B cell (primary cell): ENCODE measurements at regions not wholly inside any gene's neighbourhood (a gene's known extent, or its start where the extent isn't known, plus 50 kb on each side); places are given as distances from the start of the nearest gene placed in this dataset.

Source experiments
- ATAC-seq: fragments of 200-7000 bp; cut with Tn5 transposase; one replicate; pipeline ENCODE4 v1.10.0; 2021; ENCODE audit warnings: low read depth, mild to moderate bottlenecking, moderate number of reproducible peaks, moderate library complexity
- CTCF ChIA-PET: fragments of 350-600 bp; sonication (Branson Sonifier 250); formaldehyde crosslinking; loops from one replicate; lab custom pipeline; 2021; ENCODE audit warnings: antibody characterized with exemption, inconsistent platforms; lab: Charles Lee
- POLR2A ChIA-PET: fragments of 350-600 bp; sonication (Branson Sonifier 250); formaldehyde crosslinking; loops from one replicate; lab custom pipeline; 2021; ENCODE audit warnings: antibody characterized with exemption; lab: Charles Lee
- DNase-seq: peaks from one replicate; pipeline ENCODE4 v3.0.0; 2013
- H2AFZ ChIP-seq: 2 replicates; pipeline ENCODE4 v1.6.1; 2012; ENCODE audit warnings: mild to moderate bottlenecking, low read depth, low read length; ENCODE audit not compliant: insufficient read depth, poor library complexity, severe bottlenecking
- H3K27ac ChIP-seq, 2 donors: 1 replicate in 1 of 2; 2 replicates in 1 of 2; pipeline ENCODE4 v1.5.1; 2012 to 2013; ENCODE audit warnings: low read length in 2 of 2, mild to moderate bottlenecking in 2 of 2, moderate library complexity in 1 of 2
- H3K27me3 ChIP-seq, 4 experiments: fragments of 200-600 bp in 1 of 4; sonication (generic) in 1 of 4; replicated peaks in 1 of 4; 1 replicate in 2 of 4; 2 replicates in 2 of 4; pipeline versions ENCODE4 v1.6.1 to v1.7.0; 2013 to 2016; ENCODE audit warnings: low read length in 3 of 4, mild to moderate bottlenecking in 2 of 4, mixed read lengths in 1 of 4, moderate library complexity in 1 of 4; ENCODE audit not compliant: insufficient read depth in 4 of 4, control insufficient read depth in 3 of 4; ENCODE audit errors: control extremely low read depth in 1 of 4
- H3K36me3 ChIP-seq, 2 experiments: replicated peaks in 1 of 2; 1 replicate in 1 of 2; 2 replicates in 1 of 2; pipeline versions ENCODE4 v1.6.1 to v1.7.1; 2013; ENCODE audit warnings: low read length in 1 of 2; ENCODE audit not compliant: insufficient read depth in 2 of 2, control insufficient read depth in 1 of 2; ENCODE audit errors: control extremely low read depth in 1 of 2, extremely low read depth in 1 of 2
- H3K4me1 ChIP-seq, 2 donors: fragments of 200-600 bp in 1 of 2; sonication (generic) in 1 of 2; 1 replicate in 1 of 2; 2 replicates in 1 of 2; pipeline versions ENCODE4 v1.5.1 to v1.6.1; 2013 to 2017; ENCODE audit warnings: low read length in 2 of 2; ENCODE audit not compliant: control insufficient read depth in 2 of 2, insufficient read depth in 2 of 2
- H3K4me2 ChIP-seq: replicated peaks from 2 replicates; pipeline ENCODE3; 2012; ENCODE audit warnings: mild to moderate bottlenecking, low read depth, low read length; ENCODE audit not compliant: poor library complexity, severe bottlenecking
- H3K4me3 ChIP-seq, 5 experiments: fragments of 200-600 bp in 1 of 5; sonication (generic) in 1 of 5; 1 replicate in 3 of 5; 2 replicates in 2 of 5; pipeline versions ENCODE4 v1.5.1 to v1.7.0; 2011 to 2016; ENCODE audit warnings: low read length in 4 of 5, mild to moderate bottlenecking in 4 of 5, low read depth in 2 of 5, control low read depth in 1 of 5, moderate library complexity in 1 of 5; ENCODE audit not compliant: insufficient read depth in 1 of 5; ENCODE audit errors: control extremely low read depth in 1 of 5, extremely low read depth in 1 of 5
- H3K79me2 ChIP-seq: fragments of 200-600 bp; sonication (generic); one replicate; pipeline ENCODE4 v1.6.0; 2016; ENCODE audit warnings: low read length; ENCODE audit not compliant: control insufficient read depth, insufficient read depth
- H3K9ac ChIP-seq: fragments of 200-600 bp; sonication (generic); 2 replicates; pipeline ENCODE4 v1.6.1; 2017; ENCODE audit warnings: mild to moderate bottlenecking, low read length, moderate library complexity
- H3K9me3 ChIP-seq, 3 donors: one replicate each; pipeline versions ENCODE4 v1.6.1 to v1.7.1; 2013; ENCODE audit warnings: low read length in 2 of 3; ENCODE audit not compliant: control insufficient read depth in 2 of 3, insufficient read depth in 1 of 3; ENCODE audit errors: control extremely low read depth in 1 of 3
- H4K20me1 ChIP-seq: 2 replicates; pipeline ENCODE4 v1.6.0; 2012; ENCODE audit warnings: mild to moderate bottlenecking, low read length; ENCODE audit not compliant: insufficient read depth, control insufficient read depth, poor library complexity, severe bottlenecking
- H3K27ac Mint-ChIP-seq: one replicate; pipeline ENCODE4 v1.8.0; 2021; ENCODE audit warnings: mixed read lengths
- H3K27me3 Mint-ChIP-seq: one replicate; pipeline ENCODE4 v1.8.0; 2021; ENCODE audit warnings: mixed read lengths
- H3K4me1 Mint-ChIP-seq: one replicate; pipeline ENCODE4 v1.8.0; 2021; ENCODE audit warnings: mixed read lengths
- H3K4me3 Mint-ChIP-seq: one replicate; pipeline ENCODE4 v1.8.0; 2021; ENCODE audit warnings: mixed read lengths
- H3K9me3 Mint-ChIP-seq: one replicate; pipeline ENCODE4 v1.8.0; 2022; ENCODE audit warnings: mixed read lengths; ENCODE audit not compliant: insufficient read depth
- CTCF ChIP-seq: fragments of 200-600 bp; IDR thresholded peaks from one replicate; pipeline ENCODE4 v1.8.0; 2022; ENCODE audit warnings: antibody characterized with exemption, mild to moderate bottlenecking
- EZH2 ChIP-seq: IDR thresholded peaks from 2 replicates; pipeline ENCODE4 v1.6.1; 2012; ENCODE audit warnings: borderline replicate concordance, low read depth, mild to moderate bottlenecking, moderate library complexity, low read length; ENCODE audit not compliant: insufficient read depth, poor library complexity, severe bottlenecking
- WGBS: methylation state at CpG from one replicate; pipeline ENCODE4 v1.1.5; 2013; ENCODE audit warnings: missing lambda C conversion rate; ENCODE audit not compliant: insufficient coverage; 5-methylcytosine and 5-hydroxymethylcytosine counted together
- intact Hi-C: fragments of 100-400 bp; cut with micrococcal nuclease; formaldehyde crosslinking; loops from one replicate; pipeline ENCODE4 v1.10.0; 2022

GRCh38 chr14:81953419-81953818 is 419.8 kb upstream of the SEL1L start:
- no peaks in the 10 kb centered on the region for H3K4me1 Mint-ChIP-seq
- no peaks in the 10 kb centered on the region for H3K79me2 ChIP-seq
- no peak for TF ChIP-seq EZH2
- TF ChIP-seq CTCF: no peak

GRCh38 chr14:81955123-81955522 is 421.5 kb upstream of the SEL1L start:
- no CpG with 5 or more reads among the region's 1 CpG for WGBS
- intact Hi-C loops: no loop called here

More at GRCh38 chr14:81953419-81953818, 419.8 kb upstream of the SEL1L start:
- H3K4me3 ChIP-seq: no peak overlapping the region
- POLR2A ChIA-PET: no interaction called here
- H3K27ac ChIP-seq: no peak overlapping the region
- H4K20me1 ChIP-seq: no peaks in the 10 kb centered on the region
- CTCF ChIA-PET: no interaction called here
- H3K27ac Mint-ChIP-seq: no peak overlapping the region
- H3K4me2 ChIP-seq: no peak overlapping the region
- ATAC-seq (no peak), DNase-seq (no peak)
- H3K4me3 Mint-ChIP-seq: no peak overlapping the region
- no peak overlapping the region for H2AFZ ChIP-seq
- WGBS: 100% methylated on average over 1 of the region's 3 CpGs
- no peaks in the 10 kb centered on the region for H3K9me3 Mint-ChIP-seq
- no peaks in the 10 kb centered on the region for H3K27me3 Mint-ChIP-seq
- H3K9ac ChIP-seq: no peak overlapping the region
- no peaks in the 10 kb centered on the region for H3K36me3 ChIP-seq
- no peaks in the 10 kb centered on the region for H3K4me1 ChIP-seq
- no peaks in the 10 kb centered on the region for H3K27me3 ChIP-seq
- intact Hi-C loops: no loop called here
- peaks cover 0 to 8% (median 0%) of the 10 kb centered on the region in 3 donors for H3K9me3 ChIP-seq

More at GRCh38 chr14:81955123-81955522, 421.5 kb upstream of the SEL1L start:
- Histone ChIP-seq H3K4me2 (no peak overlapping the region), H3K27me3 (no peaks in the 10 kb centered on the region), H3K27ac (no peak overlapping the region), H3K4me3 (no peak overlapping the region), H3K36me3 (no peaks in the 10 kb centered on the region), H3K9ac (no peak overlapping the region), H2AFZ (no peak overlapping the region), H3K79me2 (no peaks in the 10 kb centered on the region), H3K4me1 (no peaks in the 10 kb centered on the region), H4K20me1 (no peaks in the 10 kb centered on the region), H3K9me3 (peaks cover 0 to 8% (median 0%) of the 10 kb centered on the region in 3 donors)
- ATAC-seq (no peak), DNase-seq (no peak)
- Mint-ChIP-seq H3K27ac (no peak overlapping the region), H3K9me3 (no peaks in the 10 kb centered on the region), H3K27me3 (no peaks in the 10 kb centered on the region), H3K4me1 (no peaks in the 10 kb centered on the region), H3K4me3 (no peak overlapping the region)
- TF ChIP-seq EZH2 (no peak), CTCF (no peak)
- ChIA-PET POLR2A (no interaction called here), CTCF (interaction anchor here (0.6 kb wide), 1 partner anchor 35 kb away, joined by 3 read pairs; no protein-coding TSS in a partner anchor)
